Gastrocnemius medialis (tissue), 4 donors: ENCODE measurements at regions not wholly inside any gene's neighbourhood (a gene's known extent, or its start where the extent isn't known, plus 50 kb on each side); places are given as distances from the start of the nearest gene placed in this dataset.

Experiments used
- CTCF ChIP-seq, 5 experiments: fragments of 450-650 bp in 3 of 5; fragments of 200-600 bp in 2 of 5; sonication (generic) in 2 of 5; IDR thresholded peaks in 4 of 5; conservative IDR thresholded peaks in 1 of 5; 1 replicate in 4 of 5; 2 replicates in 1 of 5; pipeline ENCODE4 v1.5.1; 2016 to 2019; ENCODE audit warnings: antibody characterized with exemption in 5 of 5, mild to moderate bottlenecking in 3 of 5, moderate library complexity in 3 of 5
- POLR2A ChIP-seq, 2 donors: fragments of 450-650 bp; IDR thresholded peaks; one replicate each; pipeline ENCODE4 v1.6.1; 2017; ENCODE audit warnings: antibody characterized with exemption in 2 of 2, mild to moderate bottlenecking in 2 of 2, moderate library complexity in 2 of 2

GRCh38 chr7:33819658-33820057 lies 85.7 kb upstream of the BMPER start:
- TF ChIP-seq CTCF (IDR thresholded peaks at IDR 0.05 in 4 of 5, conservative IDR thresholded peaks at IDR 0.05 in 1 of 5): no peak
- no peak for TF ChIP-seq POLR2A (IDR thresholded peaks at IDR 0.05)
